ENCODE measurements at regions not wholly inside any gene's neighbourhood (a gene's known extent, or its start where the extent isn't known, plus 50 kb on each side); places are given as distances from the start of the nearest gene placed in this dataset.
"Not testable (repeated sequence)": the region's sequence is repeated elsewhere in the genome, so short reads cannot be mapped to it uniquely, and the experiment has no call there.

GRCh38 chr17:28247671-28248555, 71.1 kb upstream of the TMEM97 start:
- no peak overlapping the region for H3K27ac Mint-ChIP-seq
- no peak for DNase-seq

GRCh38 chr17:28249706-28250105, 69.3 kb upstream of the TMEM97 start:
- H3K27ac Mint-ChIP-seq, result no peak overlapping the region
- H3K4me1 Mint-ChIP-seq (ENCODE audit: low read depth), result peaks cover 8% of the 10 kb centered on the region
- no peaks in the 10 kb centered on the region for H3K9me3 Mint-ChIP-seq (ENCODE audit: insufficient read depth)
- no peak for DNase-seq
- H3K27me3 Mint-ChIP-seq (ENCODE audit: low read depth), result peaks cover 9% of the 10 kb centered on the region
- POLR2A ChIA-PET, result no interaction called here
- H3K36me3 Mint-ChIP-seq (ENCODE audit: low read depth), result no peaks in the 10 kb centered on the region
- CTCF ChIA-PET, result interaction anchor here (1.0 to 1.7 kb wide), 4 partner anchors 19 to 444 kb away, joined by 3 to 7 read pairs (median 4); no protein-coding TSS in a partner anchor
- H3K4me3 Mint-ChIP-seq, result no peak overlapping the region
- ATAC-seq, result no peak

More at GRCh38 chr17:28247671-28248555, 71.1 kb upstream of the TMEM97 start:
- Mint-ChIP-seq H3K4me3 (no peak overlapping the region), H3K36me3 (ENCODE audit: low read depth) (no peaks in the 10 kb centered on the region), H3K27me3 (ENCODE audit: low read depth) (peaks cover 9% of the 10 kb centered on the region), H3K4me1 (ENCODE audit: low read depth) (peaks cover 8% of the 10 kb centered on the region), H3K9me3 (ENCODE audit: insufficient read depth) (no peaks in the 10 kb centered on the region)
- no peak for ATAC-seq
- ChIA-PET POLR2A (no interaction called here), CTCF (interaction anchor here (0.9 kb wide), 1 partner anchor 354 kb away, joined by 3 read pairs; no protein-coding TSS in a partner anchor)

GRCh38 chr17:28252436-28252835, 66.6 kb upstream of the TMEM97 start:
- H3K27ac Mint-ChIP-seq, result no peak overlapping the region
- no peaks in the 10 kb centered on the region for H3K36me3 Mint-ChIP-seq (ENCODE audit: low read depth)
- no peaks in the 10 kb centered on the region for H3K9me3 Mint-ChIP-seq (ENCODE audit: insufficient read depth)
- CTCF ChIA-PET, result interaction anchor here (0.9 to 2.2 kb wide), 11 partner anchors 13 to 446 kb away, joined by 3 to 24 read pairs (median 7); partner anchors contain the start of gene LYRM9
- H3K4me1 Mint-ChIP-seq (ENCODE audit: low read depth), result peaks cover 8% of the 10 kb centered on the region
- POLR2A ChIA-PET, result no interaction called here
- ATAC-seq (no peak), DNase-seq (no peak)
- H3K27me3 Mint-ChIP-seq (ENCODE audit: low read depth), result peaks cover 11% of the 10 kb centered on the region
- H3K4me3 Mint-ChIP-seq, result no peak overlapping the region

- H3K36me3 Mint-ChIP-seq (ENCODE audit: low read depth), result no peaks in the 10 kb centered on the region
- H3K27me3 Mint-ChIP-seq (ENCODE audit: low read depth), result peaks cover 11% of the 10 kb centered on the region
- no peak overlapping the region for H3K27ac Mint-ChIP-seq
- DNase-seq (no peak), ATAC-seq (no peak)
- peaks cover 8% of the 10 kb centered on the region for H3K4me1 Mint-ChIP-seq (ENCODE audit: low read depth)
- no peaks in the 10 kb centered on the region for H3K9me3 Mint-ChIP-seq (ENCODE audit: insufficient read depth)
- CTCF ChIA-PET, result interaction anchor here (0.6 kb wide), 1 partner anchor 35 kb away, joined by 3 read pairs; no protein-coding TSS in a partner anchor
- POLR2A ChIA-PET, result no interaction called here
- H3K4me3 Mint-ChIP-seq, result no peak overlapping the region
These were observed 65.3 kb upstream of the TMEM97 start for GRCh38 chr17:28253663-28254062.

- CTCF ChIA-PET, result interaction anchor here (1.0 kb wide), 1 partner anchor 362 kb away, joined by 3 read pairs; the partner anchor contains the start of gene LYRM9
These were observed 63.4 kb upstream of the TMEM97 start for GRCh38 chr17:28255616-28256015.

GRCh38 chr17:28256370-28256769, 62.6 kb upstream of the TMEM97 start:
- H3K4me1 Mint-ChIP-seq (ENCODE audit: low read depth), result peaks cover 7% of the 10 kb centered on the region
- ChIA-PET POLR2A (no interaction called here), CTCF (interaction anchor here (1.0 kb wide), 1 partner anchor 363 kb away, joined by 3 read pairs; the partner anchor contains the start of gene LYRM9)
- H3K4me3 Mint-ChIP-seq, result no peak overlapping the region
- DNase-seq (no peak), ATAC-seq (no peak)
- H3K9me3 Mint-ChIP-seq (ENCODE audit: insufficient read depth), result no peaks in the 10 kb centered on the region
- peaks cover 9% of the 10 kb centered on the region for H3K27me3 Mint-ChIP-seq (ENCODE audit: low read depth)
- H3K36me3 Mint-ChIP-seq (ENCODE audit: low read depth), result no peaks in the 10 kb centered on the region
- no peak overlapping the region for H3K27ac Mint-ChIP-seq

More at GRCh38 chr17:28255616-28256015, 63.4 kb upstream of the TMEM97 start:
- H3K27me3 Mint-ChIP-seq (ENCODE audit: low read depth), result peaks cover 9% of the 10 kb centered on the region
- no peaks in the 10 kb centered on the region for H3K36me3 Mint-ChIP-seq (ENCODE audit: low read depth)
- no peak for ATAC-seq
- POLR2A ChIA-PET, result no interaction called here
- no peak overlapping the region for H3K27ac Mint-ChIP-seq
- H3K9me3 Mint-ChIP-seq (ENCODE audit: insufficient read depth), result no peaks in the 10 kb centered on the region
- H3K4me3 Mint-ChIP-seq, result no peak overlapping the region
- no peak for DNase-seq
- peaks cover 8% of the 10 kb centered on the region for H3K4me1 Mint-ChIP-seq (ENCODE audit: low read depth)

GRCh38 chr17:28256881-28257280, 62.1 kb upstream of the TMEM97 start:
- Mint-ChIP-seq H3K4me3 (no peak overlapping the region), H3K27me3 (ENCODE audit: low read depth) (peaks cover 5% of the 10 kb centered on the region), H3K36me3 (ENCODE audit: low read depth) (no peaks in the 10 kb centered on the region), H3K27ac (no peak overlapping the region), H3K9me3 (ENCODE audit: insufficient read depth) (peaks cover 3% of the 10 kb centered on the region), H3K4me1 (ENCODE audit: low read depth) (peaks cover 3% of the 10 kb centered on the region)
- DNase-seq (no peak), ATAC-seq (no peak)
- POLR2A ChIA-PET, result no interaction called here
- CTCF ChIA-PET, result no interaction called here

GRCh38 chr17:28258347-28258887, 60.6 kb upstream of the TMEM97 start:
- H3K27ac Mint-ChIP-seq, result no peak overlapping the region
- ATAC-seq (no peak), DNase-seq (no peak)
- H3K4me1 Mint-ChIP-seq (ENCODE audit: low read depth), result no peaks in the 10 kb centered on the region
- no peak overlapping the region for H3K4me3 Mint-ChIP-seq
- no peaks in the 10 kb centered on the region for H3K36me3 Mint-ChIP-seq (ENCODE audit: low read depth)
- ChIA-PET CTCF (no interaction called here), POLR2A (no interaction called here)
- peaks cover 2% of the 10 kb centered on the region for H3K27me3 Mint-ChIP-seq (ENCODE audit: low read depth)
- H3K9me3 Mint-ChIP-seq (ENCODE audit: insufficient read depth), result peaks cover 11% of the 10 kb centered on the region

GRCh38 chr17:28261219-28261618, 57.8 kb upstream of the TMEM97 start:
- no peak overlapping the region for H3K27ac Mint-ChIP-seq
- H3K27me3 Mint-ChIP-seq (ENCODE audit: low read depth), result peaks cover 2% of the 10 kb centered on the region
- POLR2A ChIA-PET, result interaction anchor here (0.7 kb wide), 1 partner anchor 293 kb away, joined by 3 read pairs; no protein-coding TSS in a partner anchor
- ATAC-seq (no peak), DNase-seq (no peak)
- no peak overlapping the region for H3K4me3 Mint-ChIP-seq
- no peaks in the 10 kb centered on the region for H3K4me1 Mint-ChIP-seq (ENCODE audit: low read depth)
- CTCF ChIA-PET, result interaction anchor here (0.6 kb wide), 1 partner anchor 161 kb away, joined by 6 read pairs; no protein-coding TSS in a partner anchor
- H3K9me3 Mint-ChIP-seq (ENCODE audit: insufficient read depth), result peaks cover 11% of the 10 kb centered on the region
- no peaks in the 10 kb centered on the region for H3K36me3 Mint-ChIP-seq (ENCODE audit: low read depth)

GRCh38 chr17:28262123-28262745, 56.8 kb upstream of the TMEM97 start:
- H3K27me3 Mint-ChIP-seq (ENCODE audit: low read depth); H3K27ac Mint-ChIP-seq; ATAC-seq; H3K4me3 Mint-ChIP-seq; CTCF ChIA-PET; POLR2A ChIA-PET; H3K4me1 Mint-ChIP-seq (ENCODE audit: low read depth); DNase-seq; H3K36me3 Mint-ChIP-seq (ENCODE audit: low read depth): not testable (repeated sequence)
- H3K9me3 Mint-ChIP-seq (ENCODE audit: insufficient read depth), result peaks cover 13% of the 10 kb centered on the region

GRCh38 chr17:28264902-28265548, 54.0 kb upstream of the TMEM97 start:
- H3K4me3 Mint-ChIP-seq; ATAC-seq; H3K4me1 Mint-ChIP-seq (ENCODE audit: low read depth); H3K36me3 Mint-ChIP-seq (ENCODE audit: low read depth); H3K27me3 Mint-ChIP-seq (ENCODE audit: low read depth); H3K27ac Mint-ChIP-seq; DNase-seq; POLR2A ChIA-PET: not testable (repeated sequence)
- peaks cover 19% of the 10 kb centered on the region for H3K9me3 Mint-ChIP-seq (ENCODE audit: insufficient read depth)
- CTCF ChIA-PET, result interaction anchor here (1.5 kb wide), 1 partner anchor 13 kb away, joined by 5 read pairs; no protein-coding TSS in a partner anchor
